NCI-H2171 treated with DMSO at 0.1 percent for 48 hours (cell line): ENCODE measurements at regions not wholly inside any gene's neighbourhood (a gene's known extent, or its start where the extent isn't known, plus 50 kb on each side); places are given as distances from the start of the nearest gene placed in this dataset.
A peak's percentile ranks its signal among the peaks of the same experiment; 100 is the strongest.
"Not testable (repeated sequence)": the region's sequence is repeated elsewhere in the genome, so short reads cannot be mapped to it uniquely, and the experiment has no call there.

ENCODE experiments used
- DNase-seq: peaks from one replicate; lab custom pipeline; 2025; lab: John Stamatoyannopoulos, UW

DNA sequence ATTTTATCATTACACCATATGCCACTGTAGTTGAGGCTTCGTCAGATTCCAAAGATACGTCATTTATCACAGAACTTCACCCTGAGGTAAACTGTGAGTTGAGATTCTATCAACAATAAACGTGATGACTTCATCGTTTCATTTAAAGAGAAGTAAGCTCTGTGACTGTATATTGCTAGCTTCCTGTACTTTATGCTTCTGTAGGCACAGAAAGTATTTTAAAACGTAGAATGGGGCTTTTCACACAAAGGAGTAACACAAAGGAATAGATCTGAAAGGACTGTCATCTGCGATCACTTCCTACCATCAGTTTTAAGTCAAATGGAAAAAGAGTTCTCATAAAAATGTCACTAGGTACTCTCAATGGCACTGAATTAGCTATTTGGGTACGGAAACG is 234.4 kb upstream of the MCHR2 start:
- no peak for DNase-seq

GRCh38 chr6:100226811-100227210 is 232.8 kb upstream of the MCHR2 start:
- DNase-seq: no peak

GRCh38 chr6:100223952-100224351 is 229.9 kb upstream of the MCHR2 start:
- DNase-seq: not testable (repeated sequence)

- no peak for DNase-seq
These were observed 226.5 kb upstream of the MCHR2 start for GRCh38 chr6:100220543-100220942.

DNA sequence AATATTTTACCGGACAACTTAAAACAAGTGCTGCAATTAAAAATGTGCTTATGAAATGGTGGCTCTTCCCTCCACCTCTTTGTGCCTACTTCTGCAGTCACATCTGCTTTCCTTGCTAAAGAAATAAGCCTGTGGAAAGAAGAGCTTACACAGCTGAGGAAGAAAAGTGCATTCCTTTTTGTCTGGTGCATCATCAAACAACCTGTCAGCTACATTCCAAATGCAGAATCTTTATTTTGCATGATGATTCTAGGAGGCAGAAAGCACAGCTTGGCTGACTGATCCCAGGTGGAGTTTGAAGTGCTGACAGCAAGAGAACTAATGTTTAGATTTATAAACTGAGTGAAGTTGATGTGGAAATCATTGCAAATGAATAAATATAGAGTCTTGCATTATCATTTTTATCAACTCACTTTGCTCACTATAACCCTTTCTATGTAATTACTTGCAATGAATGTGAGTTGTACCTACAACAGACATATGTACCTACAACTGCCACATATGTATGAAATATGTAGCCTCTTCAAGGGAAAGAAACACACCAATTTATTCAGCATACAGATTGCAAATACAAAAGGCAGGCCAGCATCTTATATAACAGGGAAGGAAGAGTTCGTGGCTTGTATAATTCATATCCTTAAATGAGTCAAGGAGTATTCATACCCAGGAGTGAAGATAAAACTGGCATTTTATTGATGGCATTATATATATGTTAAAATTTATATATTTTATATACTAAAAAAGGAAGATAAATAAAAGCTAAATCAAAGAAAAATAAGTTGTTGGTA is 223.4 kb upstream of the MCHR2 start:
- DNase-seq: no peak

DNA sequence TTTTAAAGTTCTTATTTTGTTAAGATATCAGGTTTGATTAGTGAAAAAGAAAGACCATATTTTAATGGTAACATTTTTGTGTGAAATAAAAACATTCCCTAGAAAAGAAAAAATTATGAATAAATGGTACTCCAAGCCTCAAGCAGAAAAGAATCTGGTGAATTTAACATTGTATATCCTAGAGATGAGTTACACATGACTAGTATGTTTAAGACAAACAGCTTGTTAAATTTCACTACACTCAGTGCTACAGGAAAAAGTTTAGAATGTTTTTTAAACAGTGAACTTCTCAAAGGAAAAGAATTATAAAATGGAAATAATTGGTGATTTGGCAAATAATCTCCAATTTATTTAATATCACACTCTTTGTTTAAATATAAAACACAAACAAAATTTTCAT is 222.7 kb upstream of the MCHR2 start:
- no peak for DNase-seq

GRCh38 chr6:100212131-100212530 is 218.1 kb upstream of the MCHR2 start:
- no peak for DNase-seq

GRCh38 chr6:100210137-100211117 is 216.4 kb upstream of the MCHR2 start:
- peak; percentile 18 for DNase-seq

GRCh38 chr6:100209323-100210136 is 215.5 kb upstream of the MCHR2 start:
- DNase-seq: no peak

- DNase-seq: no peak
These were observed 209.4 kb upstream of the MCHR2 start for GRCh38 chr6:100203400-100203799.

- DNase-seq: no peak
These were observed 208.6 kb upstream of the MCHR2 start for GRCh38 chr6:100202417-100203194.

GRCh38 chr6:100196214-100196982 is 202.4 kb upstream of the MCHR2 start:
- DNase-seq: not testable (repeated sequence)

GRCh38 chr6:100195244-100195643 is 201.2 kb upstream of the MCHR2 start:
- DNase-seq: not testable (repeated sequence)

- DNase-seq: no peak
These were observed 200.5 kb upstream of the MCHR2 start for GRCh38 chr6:100194535-100194934.

GRCh38 chr6:100188754-100189153 is 194.7 kb upstream of the MCHR2 start:
- DNase-seq: no peak

- DNase-seq: no peak
These were observed 192.5 kb upstream of the MCHR2 start for GRCh38 chr6:100186552-100186951.

- no peak for DNase-seq
These were observed 191.6 kb upstream of the MCHR2 start for GRCh38 chr6:100185615-100186014.

- no peak for DNase-seq
These were observed 190.4 kb upstream of the MCHR2 start for GRCh38 chr6:100184473-100184872.

DNA sequence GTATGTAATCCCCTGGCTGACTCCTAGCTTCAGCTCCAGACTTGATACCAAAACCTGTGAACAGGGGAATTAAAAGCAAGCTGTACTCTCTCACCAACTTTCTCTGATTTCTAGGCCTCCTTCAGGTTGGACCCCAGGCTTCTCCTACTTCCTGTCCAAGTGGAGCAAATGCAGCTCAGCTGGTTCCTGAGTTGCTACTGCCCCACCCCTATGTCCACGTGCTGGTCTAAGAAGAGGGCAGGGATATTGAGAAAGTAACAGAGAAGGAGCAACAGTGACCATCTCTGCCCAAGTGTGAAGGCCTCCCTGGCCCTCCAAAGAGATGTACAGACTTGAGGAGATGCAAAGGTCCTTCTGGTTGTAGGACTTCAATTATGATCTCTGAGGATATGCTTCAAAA is 188.3 kb upstream of the MCHR2 start:
- DNase-seq: no peak

- no peak for DNase-seq
These were observed 187.3 kb upstream of the MCHR2 start for GRCh38 chr6:100181309-100181708.

GRCh38 chr6:100179576-100179975 is 185.6 kb upstream of the MCHR2 start:
- DNase-seq: no peak
